B cell (primary cell): ENCODE measurements at regions not wholly inside any gene's neighbourhood (a gene's known extent, or its start where the extent isn't known, plus 50 kb on each side); places are given as distances from the start of the nearest gene placed in this dataset.

ENCODE experiments used
- ATAC-seq: fragments of 200-7000 bp; cut with Tn5 transposase; one replicate; pipeline ENCODE4 v1.10.0; 2021; ENCODE audit warnings: low read depth, mild to moderate bottlenecking, moderate number of reproducible peaks, moderate library complexity
- CTCF ChIA-PET: fragments of 350-600 bp; sonication (Branson Sonifier 250); formaldehyde crosslinking; loops from one replicate; lab custom pipeline; 2021; ENCODE audit warnings: antibody characterized with exemption, inconsistent platforms; lab: Charles Lee
- POLR2A ChIA-PET: fragments of 350-600 bp; sonication (Branson Sonifier 250); formaldehyde crosslinking; loops from one replicate; lab custom pipeline; 2021; ENCODE audit warnings: antibody characterized with exemption; lab: Charles Lee
- DNase-seq: peaks from one replicate; pipeline ENCODE4 v3.0.0; 2013
- H2AFZ ChIP-seq: 2 replicates; pipeline ENCODE4 v1.6.1; 2012; ENCODE audit warnings: mild to moderate bottlenecking, low read depth, low read length; ENCODE audit not compliant: insufficient read depth, poor library complexity, severe bottlenecking
- H3K27ac ChIP-seq, 2 donors: 1 replicate in 1 of 2; 2 replicates in 1 of 2; pipeline ENCODE4 v1.5.1; 2012 to 2013; ENCODE audit warnings: low read length in 2 of 2, mild to moderate bottlenecking in 2 of 2, moderate library complexity in 1 of 2
- H3K27me3 ChIP-seq, 4 experiments: fragments of 200-600 bp in 1 of 4; sonication (generic) in 1 of 4; replicated peaks in 1 of 4; 1 replicate in 2 of 4; 2 replicates in 2 of 4; pipeline versions ENCODE4 v1.6.1 to v1.7.0; 2013 to 2016; ENCODE audit warnings: low read length in 3 of 4, mild to moderate bottlenecking in 2 of 4, mixed read lengths in 1 of 4, moderate library complexity in 1 of 4; ENCODE audit not compliant: insufficient read depth in 4 of 4, control insufficient read depth in 3 of 4; ENCODE audit errors: control extremely low read depth in 1 of 4
- H3K36me3 ChIP-seq, 2 experiments: replicated peaks in 1 of 2; 1 replicate in 1 of 2; 2 replicates in 1 of 2; pipeline versions ENCODE4 v1.6.1 to v1.7.1; 2013; ENCODE audit warnings: low read length in 1 of 2; ENCODE audit not compliant: insufficient read depth in 2 of 2, control insufficient read depth in 1 of 2; ENCODE audit errors: control extremely low read depth in 1 of 2, extremely low read depth in 1 of 2
- H3K4me1 ChIP-seq, 2 donors: fragments of 200-600 bp in 1 of 2; sonication (generic) in 1 of 2; 1 replicate in 1 of 2; 2 replicates in 1 of 2; pipeline versions ENCODE4 v1.5.1 to v1.6.1; 2013 to 2017; ENCODE audit warnings: low read length in 2 of 2; ENCODE audit not compliant: control insufficient read depth in 2 of 2, insufficient read depth in 2 of 2
- H3K4me2 ChIP-seq: replicated peaks from 2 replicates; pipeline ENCODE3; 2012; ENCODE audit warnings: mild to moderate bottlenecking, low read depth, low read length; ENCODE audit not compliant: poor library complexity, severe bottlenecking
- H3K4me3 ChIP-seq, 5 experiments: fragments of 200-600 bp in 1 of 5; sonication (generic) in 1 of 5; 1 replicate in 3 of 5; 2 replicates in 2 of 5; pipeline versions ENCODE4 v1.5.1 to v1.7.0; 2011 to 2016; ENCODE audit warnings: low read length in 4 of 5, mild to moderate bottlenecking in 4 of 5, low read depth in 2 of 5, control low read depth in 1 of 5, moderate library complexity in 1 of 5; ENCODE audit not compliant: insufficient read depth in 1 of 5; ENCODE audit errors: control extremely low read depth in 1 of 5, extremely low read depth in 1 of 5
- H3K79me2 ChIP-seq: fragments of 200-600 bp; sonication (generic); one replicate; pipeline ENCODE4 v1.6.0; 2016; ENCODE audit warnings: low read length; ENCODE audit not compliant: control insufficient read depth, insufficient read depth
- H3K9ac ChIP-seq: fragments of 200-600 bp; sonication (generic); 2 replicates; pipeline ENCODE4 v1.6.1; 2017; ENCODE audit warnings: mild to moderate bottlenecking, low read length, moderate library complexity
- H3K9me3 ChIP-seq, 3 donors: one replicate each; pipeline versions ENCODE4 v1.6.1 to v1.7.1; 2013; ENCODE audit warnings: low read length in 2 of 3; ENCODE audit not compliant: control insufficient read depth in 2 of 3, insufficient read depth in 1 of 3; ENCODE audit errors: control extremely low read depth in 1 of 3
- H4K20me1 ChIP-seq: 2 replicates; pipeline ENCODE4 v1.6.0; 2012; ENCODE audit warnings: mild to moderate bottlenecking, low read length; ENCODE audit not compliant: insufficient read depth, control insufficient read depth, poor library complexity, severe bottlenecking
- H3K27ac Mint-ChIP-seq: one replicate; pipeline ENCODE4 v1.8.0; 2021; ENCODE audit warnings: mixed read lengths
- H3K27me3 Mint-ChIP-seq: one replicate; pipeline ENCODE4 v1.8.0; 2021; ENCODE audit warnings: mixed read lengths
- H3K4me1 Mint-ChIP-seq: one replicate; pipeline ENCODE4 v1.8.0; 2021; ENCODE audit warnings: mixed read lengths
- H3K4me3 Mint-ChIP-seq: one replicate; pipeline ENCODE4 v1.8.0; 2021; ENCODE audit warnings: mixed read lengths
- H3K9me3 Mint-ChIP-seq: one replicate; pipeline ENCODE4 v1.8.0; 2022; ENCODE audit warnings: mixed read lengths; ENCODE audit not compliant: insufficient read depth
- CTCF ChIP-seq: fragments of 200-600 bp; IDR thresholded peaks from one replicate; pipeline ENCODE4 v1.8.0; 2022; ENCODE audit warnings: antibody characterized with exemption, mild to moderate bottlenecking
- EZH2 ChIP-seq: IDR thresholded peaks from 2 replicates; pipeline ENCODE4 v1.6.1; 2012; ENCODE audit warnings: borderline replicate concordance, low read depth, mild to moderate bottlenecking, moderate library complexity, low read length; ENCODE audit not compliant: insufficient read depth, poor library complexity, severe bottlenecking
- WGBS: methylation state at CpG from one replicate; pipeline ENCODE4 v1.1.5; 2013; ENCODE audit warnings: missing lambda C conversion rate; ENCODE audit not compliant: insufficient coverage; 5-methylcytosine and 5-hydroxymethylcytosine counted together
- intact Hi-C: fragments of 100-400 bp; cut with micrococcal nuclease; formaldehyde crosslinking; loops from one replicate; pipeline ENCODE4 v1.10.0; 2022

- Histone ChIP-seq H2AFZ (no peak overlapping the region), H3K79me2 (no peaks in the 10 kb centered on the region), H3K4me2 (no peak overlapping the region), H3K4me1 (no peaks in the 10 kb centered on the region), H3K4me3 (no peak overlapping the region), H3K36me3 (no peaks in the 10 kb centered on the region), H3K9me3 (peaks cover 0 to 8% (median 0%) of the 10 kb centered on the region in 3 donors), H4K20me1 (no peaks in the 10 kb centered on the region), H3K27me3 (peaks cover 0 to 8% (median 2%) of the 10 kb centered on the region in 4 experiments), H3K9ac (no peak overlapping the region), H3K27ac (no peak overlapping the region)
- Mint-ChIP-seq H3K27me3 (peaks cover 31% of the 10 kb centered on the region), H3K9me3 (no peaks in the 10 kb centered on the region), H3K27ac (no peak overlapping the region), H3K4me3 (no peak overlapping the region), H3K4me1 (no peaks in the 10 kb centered on the region)
- intact Hi-C loops, result no loop called here
- ATAC-seq (no peak), DNase-seq (no peak)
- WGBS, result 37% methylated on average over 8 of the region's 13 CpGs
- POLR2A ChIA-PET, result no interaction called here
- CTCF ChIA-PET, result no interaction called here
- TF ChIP-seq CTCF (no peak), EZH2 (no peak)
These were observed 292.9 kb downstream of the NSG2 start for GRCh38 chr5:174338185-174339010.

- intact Hi-C loops, result no loop called here
- Mint-ChIP-seq H3K4me3 (no peak overlapping the region), H3K27me3 (peaks cover 31% of the 10 kb centered on the region), H3K4me1 (no peaks in the 10 kb centered on the region), H3K9me3 (no peaks in the 10 kb centered on the region), H3K27ac (no peak overlapping the region)
- Histone ChIP-seq H3K9ac (no peak overlapping the region), H3K4me2 (no peak overlapping the region), H3K4me3 (no peak overlapping the region), H3K36me3 (no peaks in the 10 kb centered on the region), H4K20me1 (no peaks in the 10 kb centered on the region), H3K9me3 (peaks cover 0 to 6% (median 0%) of the 10 kb centered on the region in 3 donors), H2AFZ (no peak overlapping the region), H3K79me2 (no peaks in the 10 kb centered on the region), H3K27ac (no peak overlapping the region), H3K27me3 (peaks cover 0 to 8% (median 2%) of the 10 kb centered on the region in 4 experiments), H3K4me1 (no peaks in the 10 kb centered on the region)
- ChIA-PET CTCF (no interaction called here), POLR2A (no interaction called here)
- DNase-seq (no peak), ATAC-seq (no peak)
- 95% methylated on average over 4 of the region's 4 CpGs for WGBS
- TF ChIP-seq EZH2 (no peak), CTCF (no peak)
These were observed 293.6 kb downstream of the NSG2 start for GRCh38 chr5:174339130-174339529.
